ENCODE measurements at regions not wholly inside any gene's neighbourhood (a gene's known extent, or its start where the extent isn't known, plus 50 kb on each side); places are given as distances from the start of the nearest gene placed in this dataset.
A peak's percentile ranks its signal among the peaks of the same experiment; 100 is the strongest.

DNA sequence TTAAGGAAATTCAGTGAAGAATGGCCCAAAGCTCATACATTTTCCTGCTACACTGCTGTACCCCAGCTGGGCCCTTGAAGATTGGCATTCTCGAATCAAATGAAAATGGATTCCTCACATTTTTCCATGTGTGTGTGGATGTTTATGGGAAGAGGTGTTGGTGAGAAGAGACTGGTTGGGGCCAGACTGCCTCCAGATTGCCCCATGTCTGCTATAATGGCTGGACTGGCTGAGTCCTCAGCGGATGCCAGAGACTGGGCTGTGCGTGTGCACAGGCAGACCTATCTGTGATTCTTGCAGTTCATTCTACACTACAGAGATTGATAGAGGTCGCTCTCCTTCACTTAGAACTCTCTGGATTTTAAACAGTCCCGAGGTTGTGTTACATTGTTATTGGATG, 183.6 kb upstream of the GDF10 start:
- no peak overlapping the region for H3K9ac ChIP-seq (ENCODE audit: insufficient read depth in 1 of 2, low read length in 2 of 2)
- H3K27me3 ChIP-seq (ENCODE audit: control insufficient read depth in 3 of 3, insufficient read depth in 3 of 3, low read length in 2 of 3), result no peaks in the 10 kb centered on the region
- no peak overlapping the region for H3K4me3 ChIP-seq
- WGBS, 2 donors, result 65 to 84% methylated on average over 5 of the region's 5 CpGs
- ATAC-seq (ENCODE audit: insufficient read depth, low FRiP score) (no peak), DNase-seq (peak; percentile 85 to 91 (median 89))
- peaks cover 0 to 31% (median 15%) of the 10 kb centered on the region in 5 donors for H3K4me1 ChIP-seq (ENCODE audit: control insufficient read depth in 5 of 5, insufficient read depth in 5 of 5, low read length in 5 of 5)
- H3K9me3 ChIP-seq (ENCODE audit: control insufficient read depth in 4 of 4, insufficient read depth in 3 of 4, low read length in 3 of 4), result peaks cover 0 to 2% (median 0%) of the 10 kb centered on the region in 4 donors
- TF ChIP-seq, protein P1, sequence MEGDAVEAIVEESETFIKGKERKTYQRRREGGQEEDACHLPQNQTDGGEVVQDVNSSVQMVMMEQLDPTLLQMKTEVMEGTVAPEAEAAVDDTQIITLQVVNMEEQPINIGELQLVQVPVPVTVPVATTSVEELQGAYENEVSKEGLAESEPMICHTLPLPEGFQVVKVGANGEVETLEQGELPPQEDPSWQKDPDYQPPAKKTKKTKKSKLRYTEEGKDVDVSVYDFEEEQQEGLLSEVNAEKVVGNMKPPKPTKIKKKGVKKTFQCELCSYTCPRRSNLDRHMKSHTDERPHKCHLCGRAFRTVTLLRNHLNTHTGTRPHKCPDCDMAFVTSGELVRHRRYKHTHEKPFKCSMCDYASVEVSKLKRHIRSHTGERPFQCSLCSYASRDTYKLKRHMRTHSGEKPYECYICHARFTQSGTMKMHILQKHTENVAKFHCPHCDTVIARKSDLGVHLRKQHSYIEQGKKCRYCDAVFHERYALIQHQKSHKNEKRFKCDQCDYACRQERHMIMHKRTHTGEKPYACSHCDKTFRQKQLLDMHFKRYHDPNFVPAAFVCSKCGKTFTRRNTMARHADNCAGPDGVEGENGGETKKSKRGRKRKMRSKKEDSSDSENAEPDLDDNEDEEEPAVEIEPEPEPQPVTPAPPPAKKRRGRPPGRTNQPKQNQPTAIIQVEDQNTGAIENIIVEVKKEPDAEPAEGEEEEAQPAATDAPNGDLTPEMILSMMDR (IDR thresholded peaks at IDR 0.05; ENCODE audit: control extremely low read depth, extremely low read depth), result no peak
- no peak overlapping the region for H3K27ac ChIP-seq (ENCODE audit: low read depth in 1 of 2, low read length in 1 of 2)
- no peaks in the 10 kb centered on the region for H3K36me3 ChIP-seq (ENCODE audit: control insufficient read depth in 4 of 4, insufficient read depth in 4 of 4, low read length in 4 of 4)

DNA sequence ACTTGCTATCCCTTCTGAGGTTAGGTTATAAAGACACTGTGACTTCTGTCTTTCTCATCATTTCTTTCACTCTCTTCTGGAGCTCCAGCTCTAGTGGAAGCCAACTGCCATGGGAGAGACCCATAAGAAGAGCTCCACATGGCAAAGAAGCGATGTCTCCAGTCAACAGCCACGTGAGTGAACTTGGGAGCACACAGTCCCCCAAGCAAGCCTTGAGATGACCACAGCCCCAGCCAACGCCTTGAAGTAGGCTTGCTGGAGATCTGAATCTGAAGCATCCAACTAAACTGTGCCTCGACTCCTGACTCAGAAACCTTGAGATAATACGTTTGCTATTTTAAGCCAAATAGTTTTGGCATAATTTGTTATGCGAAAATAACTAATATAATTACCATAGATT, 181.7 kb upstream of the GDF10 start:
- TF ChIP-seq, protein P1 (IDR thresholded peaks at IDR 0.05; ENCODE audit: control extremely low read depth, extremely low read depth), result no peak
- peaks cover 0 to 31% (median 12%) of the 10 kb centered on the region in 5 donors for H3K4me1 ChIP-seq (ENCODE audit: control insufficient read depth in 5 of 5, insufficient read depth in 5 of 5, low read length in 5 of 5)
- no peak for ATAC-seq (ENCODE audit: insufficient read depth, low FRiP score)

DNA sequence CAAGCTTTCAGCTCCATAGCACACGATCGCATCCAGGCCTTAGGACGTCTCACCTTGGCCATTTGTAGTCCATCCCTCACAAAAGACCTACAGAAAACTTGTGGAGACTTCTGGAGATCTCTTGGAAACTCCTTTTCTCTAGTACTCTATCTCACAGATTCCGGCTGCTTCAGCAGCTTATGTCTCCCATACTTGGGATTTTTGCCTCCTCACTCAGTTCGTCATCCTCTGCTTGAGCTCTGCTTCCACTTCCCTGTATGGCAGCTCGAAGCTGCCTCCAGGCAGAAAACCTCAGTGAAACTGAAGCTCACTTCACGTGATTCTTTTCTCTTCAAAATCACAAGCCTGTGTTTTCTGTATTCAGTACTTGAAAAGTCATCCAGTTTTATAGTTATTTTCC, 178.7 kb upstream of the GDF10 start:
- H3K4me1 ChIP-seq (ENCODE audit: control insufficient read depth in 5 of 5, insufficient read depth in 5 of 5, low read length in 5 of 5), result peaks cover 0 to 14% (median 8%) of the 10 kb centered on the region in 5 donors
- H3K27me3 ChIP-seq (ENCODE audit: control insufficient read depth in 3 of 3, insufficient read depth in 3 of 3, low read length in 2 of 3), result no peaks in the 10 kb centered on the region
- DNase-seq, result no peak
- H3K9me3 ChIP-seq (ENCODE audit: control insufficient read depth in 4 of 4, insufficient read depth in 3 of 4, low read length in 3 of 4), result peaks cover 0 to 2% (median 0%) of the 10 kb centered on the region in 4 donors
- no peak overlapping the region for H3K4me3 ChIP-seq
- no peak for ATAC-seq (ENCODE audit: insufficient read depth, low FRiP score)
- no peaks in the 10 kb centered on the region for H3K36me3 ChIP-seq (ENCODE audit: control insufficient read depth in 4 of 4, insufficient read depth in 4 of 4, low read length in 4 of 4)
- no peak overlapping the region for H3K9ac ChIP-seq (ENCODE audit: insufficient read depth in 1 of 2, low read length in 2 of 2)
- TF ChIP-seq, protein P1 (IDR thresholded peaks at IDR 0.05; ENCODE audit: control extremely low read depth, extremely low read depth), result no peak
- WGBS, 2 donors, result 78 to 89% methylated on average over 7 of the region's 7 CpGs
- no peak overlapping the region for H3K27ac ChIP-seq (ENCODE audit: low read depth in 1 of 2, low read length in 1 of 2)

More for the DNA sequence above, 181.7 kb upstream of the GDF10 start:
- no peak overlapping the region for H3K9ac ChIP-seq (ENCODE audit: insufficient read depth in 1 of 2, low read length in 2 of 2)
- H3K27me3 ChIP-seq (ENCODE audit: control insufficient read depth in 3 of 3, insufficient read depth in 3 of 3, low read length in 2 of 3), result no peaks in the 10 kb centered on the region
- no peak overlapping the region for H3K27ac ChIP-seq (ENCODE audit: low read depth in 1 of 2, low read length in 1 of 2)
- peaks cover 0 to 2% (median 0%) of the 10 kb centered on the region in 4 donors for H3K9me3 ChIP-seq (ENCODE audit: control insufficient read depth in 4 of 4, insufficient read depth in 3 of 4, low read length in 3 of 4)
- WGBS, 2 donors, result 92 to 95% methylated on average over 6 of the region's 6 CpGs
- no peak for DNase-seq
- no peak overlapping the region for H3K4me3 ChIP-seq
- no peaks in the 10 kb centered on the region for H3K36me3 ChIP-seq (ENCODE audit: control insufficient read depth in 4 of 4, insufficient read depth in 4 of 4, low read length in 4 of 4)

DNA sequence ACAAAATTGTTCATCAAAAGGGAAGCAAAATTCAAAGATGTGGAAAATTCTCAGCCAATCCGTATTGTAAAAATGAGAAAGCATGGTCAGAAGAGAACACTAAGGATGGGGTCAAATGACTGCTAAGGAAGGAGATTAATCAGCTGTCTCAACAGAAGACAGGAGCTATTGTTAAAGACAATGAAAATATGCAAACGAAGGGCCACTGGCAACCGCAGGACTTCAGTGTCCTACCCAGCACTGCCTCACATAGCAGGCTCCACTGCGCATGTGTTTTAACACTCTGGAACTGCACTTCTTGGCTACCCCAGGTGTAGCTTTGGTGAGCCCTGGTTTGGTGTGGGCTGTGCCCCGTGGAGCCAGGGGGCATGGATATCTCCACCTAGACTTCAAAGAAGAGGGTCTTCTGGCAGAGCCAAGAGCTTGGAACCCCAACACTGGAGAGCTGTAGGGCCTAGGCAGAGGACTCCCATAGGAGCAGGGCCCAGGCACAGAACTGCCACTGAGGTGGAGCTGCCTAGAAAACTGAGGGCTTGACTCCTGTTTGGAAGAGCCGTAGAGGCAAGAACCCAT, 176.2 kb upstream of the GDF10 start:
- ATAC-seq (ENCODE audit: insufficient read depth, low FRiP score) (no peak), DNase-seq (peak in 1 of 3 donors; percentile 4)
- Histone ChIP-seq H3K9ac (ENCODE audit: insufficient read depth in 1 of 2, low read length in 2 of 2) (no peak overlapping the region), H3K4me3 (no peak overlapping the region), H3K9me3 (ENCODE audit: control insufficient read depth in 4 of 4, insufficient read depth in 3 of 4, low read length in 3 of 4) (peaks cover 0 to 2% (median 0%) of the 10 kb centered on the region in 4 donors), H3K27me3 (ENCODE audit: control insufficient read depth in 3 of 3, insufficient read depth in 3 of 3, low read length in 2 of 3) (no peaks in the 10 kb centered on the region), H3K36me3 (ENCODE audit: control insufficient read depth in 4 of 4, insufficient read depth in 4 of 4, low read length in 4 of 4) (no peaks in the 10 kb centered on the region), H3K4me1 (ENCODE audit: control insufficient read depth in 5 of 5, insufficient read depth in 5 of 5, low read length in 5 of 5) (peaks cover 0 to 2% (median 0%) of the 10 kb centered on the region in 5 donors), H3K27ac (ENCODE audit: low read depth in 1 of 2, low read length in 1 of 2) (no peak overlapping the region)
- WGBS, 2 donors, result 82 to 93% methylated on average over 6 of the region's 6 CpGs
- TF ChIP-seq, protein P1 (IDR thresholded peaks at IDR 0.05; ENCODE audit: control extremely low read depth, extremely low read depth), result no peak
